Spinal cord (tissue), 9 donors: ENCODE measurements at regions not wholly inside any gene's neighbourhood (a gene's known extent, or its start where the extent isn't known, plus 50 kb on each side); places are given as distances from the start of the nearest gene placed in this dataset.
"Not testable (repeated sequence)": the region's sequence is repeated elsewhere in the genome, so short reads cannot be mapped to it uniquely, and the experiment has no call there.

Source experiments
- DNase-seq, 6 donors: peaks; one replicate each; pipeline versions ENCODE4 v3.0.0 to v3.0.0-alpha.2; 2013 to 2015; ENCODE audit warnings: low spot score in 6 of 6, low read depth in 4 of 6
- H3K27ac ChIP-seq: one replicate; pipeline ENCODE4 v1.5.1; 2013; ENCODE audit warnings: low read depth, low read length, control low read depth
- H3K27me3 ChIP-seq: one replicate; pipeline ENCODE4 v1.6.1; 2013; ENCODE audit warnings: low read length; ENCODE audit not compliant: control insufficient read depth, insufficient read depth
- H3K36me3 ChIP-seq: one replicate; pipeline ENCODE4 v1.6.1; 2013; ENCODE audit warnings: low read length; ENCODE audit not compliant: control insufficient read depth, insufficient read depth
- H3K4me1 ChIP-seq: one replicate; pipeline ENCODE4 v1.6.1; 2013; ENCODE audit warnings: low read length; ENCODE audit not compliant: control insufficient read depth, insufficient read depth
- H3K4me3 ChIP-seq: one replicate; pipeline ENCODE4 v1.5.1; 2013; ENCODE audit warnings: low read depth, low read length, control low read depth
- H3K9me3 ChIP-seq: one replicate; pipeline ENCODE4 v1.6.1; 2013; ENCODE audit warnings: low read length; ENCODE audit not compliant: control insufficient read depth, insufficient read depth
- WGBS: methylation state at CpG from one replicate; pipeline ENCODE4 v1.1.5; 2013; ENCODE audit warnings: missing lambda C conversion rate; ENCODE audit not compliant: insufficient coverage; 5-methylcytosine and 5-hydroxymethylcytosine counted together
- donor health status: healthy.

GRCh38 chr7:8353991-8354390 is 79.4 kb upstream of the NXPH1 start:
- Histone ChIP-seq H3K27me3 (no peaks in the 10 kb centered on the region), H3K4me3 (no peak overlapping the region), H3K36me3 (no peaks in the 10 kb centered on the region), H3K9me3 (no peaks in the 10 kb centered on the region), H3K27ac (no peak overlapping the region), H3K4me1 (no peaks in the 10 kb centered on the region)
- no peak for DNase-seq
- WGBS, result no CpG with 5 or more reads among the region's 2 CpGs

- no peaks in the 10 kb centered on the region for H3K4me1 ChIP-seq
- no peak overlapping the region for H3K4me3 ChIP-seq
- no peaks in the 10 kb centered on the region for H3K27me3 ChIP-seq
- no peak overlapping the region for H3K27ac ChIP-seq
- H3K36me3 ChIP-seq, result no peaks in the 10 kb centered on the region
- peak in 1 of 6 donors; percentile 50 for DNase-seq
- WGBS, result 40% methylated on average over 1 of the region's 4 CpGs
- H3K9me3 ChIP-seq, result no peaks in the 10 kb centered on the region
Measured at GRCh38 chr7:8354503-8354902, 78.9 kb upstream of the NXPH1 start.

GRCh38 chr7:8356071-8356470 is 77.3 kb upstream of the NXPH1 start:
- no peak overlapping the region for H3K27ac ChIP-seq
- H3K27me3 ChIP-seq, result no peaks in the 10 kb centered on the region
- H3K36me3 ChIP-seq, result no peaks in the 10 kb centered on the region
- no peak for DNase-seq
- WGBS, result 85% methylated on average over 2 of the region's 3 CpGs
- H3K9me3 ChIP-seq, result no peaks in the 10 kb centered on the region
- H3K4me3 ChIP-seq, result no peak overlapping the region
- no peaks in the 10 kb centered on the region for H3K4me1 ChIP-seq

GRCh38 chr7:8357536-8357935 is 75.9 kb upstream of the NXPH1 start:
- H3K4me3 ChIP-seq, result no peak overlapping the region
- no peaks in the 10 kb centered on the region for H3K4me1 ChIP-seq
- H3K9me3 ChIP-seq, result no peaks in the 10 kb centered on the region
- no CpG with 5 or more reads among the region's 2 CpGs for WGBS
- DNase-seq, result peak in 2 of 6 donors; percentile 14 to 68
- H3K27me3 ChIP-seq, result no peaks in the 10 kb centered on the region
- H3K27ac ChIP-seq, result no peak overlapping the region
- no peaks in the 10 kb centered on the region for H3K36me3 ChIP-seq

GRCh38 chr7:8360564-8361153 is 72.8 kb upstream of the NXPH1 start:
- no peaks in the 10 kb centered on the region for H3K36me3 ChIP-seq
- H3K4me1 ChIP-seq, result no peaks in the 10 kb centered on the region
- no peak overlapping the region for H3K27ac ChIP-seq
- WGBS, result 82% methylated on average over 1 of the region's 1 CpG
- no peaks in the 10 kb centered on the region for H3K9me3 ChIP-seq
- no peak for DNase-seq
- no peaks in the 10 kb centered on the region for H3K27me3 ChIP-seq
- H3K4me3 ChIP-seq, result no peak overlapping the region

- Histone ChIP-seq H3K4me3 (no peak overlapping the region), H3K4me1 (no peaks in the 10 kb centered on the region), H3K36me3 (no peaks in the 10 kb centered on the region), H3K27ac (no peak overlapping the region), H3K27me3 (no peaks in the 10 kb centered on the region), H3K9me3 (no peaks in the 10 kb centered on the region)
- no peak for DNase-seq
- WGBS, result no CpG with 5 or more reads among the region's 5 CpGs
Measured at GRCh38 chr7:8362723-8363369, 70.6 kb upstream of the NXPH1 start.

- Histone ChIP-seq H3K4me1 (no peaks in the 10 kb centered on the region), H3K4me3 (no peak overlapping the region), H3K9me3 (no peaks in the 10 kb centered on the region), H3K27ac (no peak overlapping the region), H3K36me3 (no peaks in the 10 kb centered on the region), H3K27me3 (no peaks in the 10 kb centered on the region)
- no peak for DNase-seq
- WGBS, result 100% methylated on average over 1 of the region's 3 CpGs
Measured at GRCh38 chr7:8363407-8364015, 69.9 kb upstream of the NXPH1 start.

GRCh38 chr7:8365499-8366110 is 67.8 kb upstream of the NXPH1 start:
- H3K4me1 ChIP-seq, result no peaks in the 10 kb centered on the region
- no peak overlapping the region for H3K4me3 ChIP-seq
- H3K27ac ChIP-seq, result no peak overlapping the region
- DNase-seq, result peak in 1 of 6 donors; percentile 13
- WGBS, result no CpG with 5 or more reads among the region's 2 CpGs
- H3K36me3 ChIP-seq, result no peaks in the 10 kb centered on the region
- H3K27me3 ChIP-seq, result no peaks in the 10 kb centered on the region
- no peaks in the 10 kb centered on the region for H3K9me3 ChIP-seq

GRCh38 chr7:8368007-8368406 is 65.4 kb upstream of the NXPH1 start:
- no CpG with 5 or more reads among the region's 3 CpGs for WGBS
- H3K4me3 ChIP-seq, H3K27me3 ChIP-seq, H3K9me3 ChIP-seq, H3K27ac ChIP-seq, H3K4me1 ChIP-seq, H3K36me3 ChIP-seq, DNase-seq: not testable (repeated sequence)

- H3K4me3 ChIP-seq, result no peak overlapping the region
- H3K27me3 ChIP-seq, result no peaks in the 10 kb centered on the region
- H3K36me3 ChIP-seq, result no peaks in the 10 kb centered on the region
- WGBS, result 100% methylated on average over 2 of the region's 2 CpGs
- no peaks in the 10 kb centered on the region for H3K9me3 ChIP-seq
- no peaks in the 10 kb centered on the region for H3K4me1 ChIP-seq
- no peak for DNase-seq
- H3K27ac ChIP-seq, result no peak overlapping the region
Measured at GRCh38 chr7:8371742-8372141, 61.7 kb upstream of the NXPH1 start.
